Activated CD8-positive, alpha-beta T cell treated with anti-CD3 and anti-CD28 coated beads for 36 hours (primary cell): ENCODE measurements at regions not wholly inside any gene's neighbourhood (a gene's known extent, or its start where the extent isn't known, plus 50 kb on each side); places are given as distances from the start of the nearest gene placed in this dataset.

Experiments used
- ATAC-seq: fragments of 200-7000 bp; cut with Tn5 transposase; one replicate; pipeline ENCODE4 v1.10.0; 2021; ENCODE audit warnings: mild to moderate bottlenecking, moderate library complexity
- CTCF ChIA-PET: fragments of 350-600 bp; sonication (Branson Sonifier 250); formaldehyde crosslinking; loops from one replicate; lab custom pipeline; 2021; ENCODE audit warnings: antibody characterized with exemption; lab: Charles Lee
- POLR2A ChIA-PET: fragments of 350-600 bp; sonication (Branson Sonifier 250); formaldehyde crosslinking; loops from one replicate; lab custom pipeline; 2021; ENCODE audit warnings: antibody characterized with exemption; lab: Charles Lee
- DNase-seq: peaks from one replicate; pipeline ENCODE4 v3.0.0-alpha.2; 2020
- H3K27ac Mint-ChIP-seq: one replicate; pipeline ENCODE4 v1.8.0; 2021; ENCODE audit warnings: mild to moderate bottlenecking, mixed read lengths
- H3K27me3 Mint-ChIP-seq: one replicate; pipeline ENCODE4 v1.8.0; 2021; ENCODE audit warnings: mixed read lengths
- H3K36me3 Mint-ChIP-seq: one replicate; pipeline ENCODE4 v1.8.0; 2021; ENCODE audit warnings: low read depth, mixed read lengths
- H3K4me1 Mint-ChIP-seq: one replicate; pipeline ENCODE4 v1.8.0; 2021; ENCODE audit warnings: low read depth, mixed read lengths
- H3K4me3 Mint-ChIP-seq: one replicate; pipeline ENCODE4 v1.8.0; 2021; ENCODE audit warnings: mild to moderate bottlenecking, moderate library complexity, mixed read lengths
- H3K9me3 Mint-ChIP-seq: one replicate; pipeline ENCODE4 v1.8.0; 2021; ENCODE audit warnings: mixed read lengths
- intact Hi-C: fragments of 100-400 bp; cut with micrococcal nuclease; formaldehyde crosslinking; loops from one replicate; pipeline ENCODE4 v1.10.0; 2022
- TF ChIP-seq, protein P1 (sequence below): fragments of 200-600 bp; IDR thresholded peaks from one replicate; pipeline ENCODE4 v1.8.0; 2022; ENCODE audit warnings: antibody characterized with exemption, mild to moderate bottlenecking

DNA sequence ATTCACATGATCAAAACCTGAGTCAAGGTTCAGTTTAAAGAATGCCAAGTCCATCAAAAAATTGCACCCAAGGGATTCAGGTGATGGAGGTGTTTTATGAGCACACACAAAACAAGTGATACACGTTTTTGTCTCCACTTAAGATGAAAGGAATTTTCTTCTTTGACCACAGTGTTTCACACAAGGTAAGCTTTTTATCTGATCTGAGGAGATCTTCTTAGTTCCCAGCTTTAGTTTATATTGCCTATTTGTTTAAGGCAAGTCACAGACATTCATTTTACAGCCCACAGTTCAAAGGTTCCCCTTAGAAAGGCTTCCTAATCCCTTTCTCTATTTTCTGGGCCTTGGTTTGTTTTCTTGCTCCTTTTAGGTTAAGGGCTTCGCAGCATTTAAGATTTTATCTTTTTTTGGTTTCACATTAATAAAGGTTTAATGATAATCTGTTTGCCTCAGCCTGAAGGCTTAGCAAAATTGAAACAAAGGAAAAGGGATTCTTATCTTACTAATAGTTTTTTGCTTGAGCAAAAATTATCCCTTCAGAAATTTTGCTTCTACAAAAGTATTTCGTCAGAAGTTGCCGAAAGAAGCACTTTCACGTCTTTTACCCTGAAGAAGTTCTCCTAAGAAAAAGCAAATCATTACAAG lies 420.5 kb upstream of the NAALADL2 start:
- no peak overlapping the region for H3K4me3 Mint-ChIP-seq
- ATAC-seq (no peak), DNase-seq (no peak)
- H3K4me1 Mint-ChIP-seq = peaks cover 12% of the 10 kb centered on the region
- H3K27ac Mint-ChIP-seq = no peak overlapping the region
- no peaks in the 10 kb centered on the region for H3K36me3 Mint-ChIP-seq
- POLR2A ChIA-PET = no interaction called here
- H3K27me3 Mint-ChIP-seq = peaks cover 21% of the 10 kb centered on the region
- intact Hi-C loops = no loop called here
- TF ChIP-seq, protein P1, sequence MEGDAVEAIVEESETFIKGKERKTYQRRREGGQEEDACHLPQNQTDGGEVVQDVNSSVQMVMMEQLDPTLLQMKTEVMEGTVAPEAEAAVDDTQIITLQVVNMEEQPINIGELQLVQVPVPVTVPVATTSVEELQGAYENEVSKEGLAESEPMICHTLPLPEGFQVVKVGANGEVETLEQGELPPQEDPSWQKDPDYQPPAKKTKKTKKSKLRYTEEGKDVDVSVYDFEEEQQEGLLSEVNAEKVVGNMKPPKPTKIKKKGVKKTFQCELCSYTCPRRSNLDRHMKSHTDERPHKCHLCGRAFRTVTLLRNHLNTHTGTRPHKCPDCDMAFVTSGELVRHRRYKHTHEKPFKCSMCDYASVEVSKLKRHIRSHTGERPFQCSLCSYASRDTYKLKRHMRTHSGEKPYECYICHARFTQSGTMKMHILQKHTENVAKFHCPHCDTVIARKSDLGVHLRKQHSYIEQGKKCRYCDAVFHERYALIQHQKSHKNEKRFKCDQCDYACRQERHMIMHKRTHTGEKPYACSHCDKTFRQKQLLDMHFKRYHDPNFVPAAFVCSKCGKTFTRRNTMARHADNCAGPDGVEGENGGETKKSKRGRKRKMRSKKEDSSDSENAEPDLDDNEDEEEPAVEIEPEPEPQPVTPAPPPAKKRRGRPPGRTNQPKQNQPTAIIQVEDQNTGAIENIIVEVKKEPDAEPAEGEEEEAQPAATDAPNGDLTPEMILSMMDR = no peak
- CTCF ChIA-PET = no interaction called here
- no peaks in the 10 kb centered on the region for H3K9me3 Mint-ChIP-seq

GRCh38 chr3:174439331-174440252 lies 419.5 kb upstream of the NAALADL2 start:
- intact Hi-C loops = no loop called here
- ChIA-PET CTCF (interaction anchor here (1.1 kb wide), 1 partner anchor 18 kb away, joined by 3 read pairs; no protein-coding TSS in a partner anchor), POLR2A (no interaction called here)
- Mint-ChIP-seq H3K36me3 (no peaks in the 10 kb centered on the region), H3K9me3 (no peaks in the 10 kb centered on the region), H3K4me1 (peaks cover 12% of the 10 kb centered on the region), H3K27ac (no peak overlapping the region), H3K27me3 (peaks cover 21% of the 10 kb centered on the region), H3K4me3 (peak overlapping the region; percentile 70)
- DNase-seq = no peak
- TF ChIP-seq, protein P1 = no peak
- ATAC-seq = no peak

GRCh38 chr3:174440253-174440701 lies 418.9 kb upstream of the NAALADL2 start:
- DNase-seq (no peak), ATAC-seq (no peak)
- peaks cover 21% of the 10 kb centered on the region for H3K27me3 Mint-ChIP-seq
- H3K9me3 Mint-ChIP-seq = no peaks in the 10 kb centered on the region
- TF ChIP-seq, protein P1 = no peak
- no peaks in the 10 kb centered on the region for H3K36me3 Mint-ChIP-seq
- H3K4me3 Mint-ChIP-seq = peak overlapping the region; percentile 70
- intact Hi-C loops = no loop called here
- CTCF ChIA-PET = interaction anchor here (1.1 kb wide), 1 partner anchor 18 kb away, joined by 3 read pairs; no protein-coding TSS in a partner anchor
- H3K27ac Mint-ChIP-seq = no peak overlapping the region
- H3K4me1 Mint-ChIP-seq = peaks cover 12% of the 10 kb centered on the region
- POLR2A ChIA-PET = no interaction called here

DNA sequence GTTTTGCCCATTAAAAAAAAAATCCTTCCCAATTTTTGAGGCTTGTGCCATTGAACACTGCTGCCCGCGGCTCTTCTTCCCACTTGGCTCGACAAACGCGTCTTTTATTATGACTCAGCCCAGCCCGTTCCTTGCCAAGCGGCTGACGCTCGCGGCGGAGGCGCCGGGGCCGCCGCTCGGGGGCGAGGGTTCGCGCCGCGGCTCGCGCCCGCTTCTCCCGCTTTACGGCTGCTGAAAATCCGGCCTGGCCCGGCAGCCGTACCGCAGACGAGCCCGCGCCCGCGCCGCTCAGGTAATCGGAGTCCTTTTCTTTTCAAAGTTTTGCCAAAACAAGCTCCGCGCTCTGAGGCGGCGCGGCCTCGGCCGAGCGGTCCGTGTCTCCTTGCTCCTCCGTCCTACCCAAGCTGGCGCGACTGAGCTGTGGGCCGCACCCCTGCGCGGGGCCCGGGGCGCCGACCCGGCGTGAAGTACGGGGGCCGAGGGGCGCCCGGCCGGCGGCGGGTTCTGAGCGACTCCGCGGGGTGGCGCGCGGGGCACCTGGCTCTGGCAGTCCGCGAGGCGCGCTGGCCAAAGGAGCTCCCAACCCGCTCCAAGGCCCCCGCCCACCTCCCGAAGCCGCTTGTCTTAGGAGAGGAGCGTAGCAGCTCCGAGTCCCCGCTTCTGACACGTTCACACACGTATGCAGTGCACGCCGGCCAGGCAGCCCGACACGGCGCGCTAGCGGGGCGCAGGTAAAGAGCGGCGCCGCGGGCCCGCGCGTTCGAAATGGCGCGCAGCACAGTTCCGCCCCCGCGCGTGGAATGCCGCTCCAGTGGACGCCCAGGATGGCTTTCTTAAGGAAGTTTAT lies 418.2 kb upstream of the NAALADL2 start:
- DNase-seq (peak; percentile 71), ATAC-seq (peak; percentile 84)
- Mint-ChIP-seq H3K27ac (peak overlapping the region; percentile 66), H3K36me3 (no peaks in the 10 kb centered on the region), H3K4me3 (peak overlapping the region; percentile 70), H3K4me1 (peaks cover 12% of the 10 kb centered on the region), H3K9me3 (no peaks in the 10 kb centered on the region), H3K27me3 (peaks cover 21% of the 10 kb centered on the region)
- ChIA-PET POLR2A (no interaction called here), CTCF (interaction anchor here (1.1 kb wide), 1 partner anchor 17 kb away, joined by 3 read pairs; no protein-coding TSS in a partner anchor)
- TF ChIP-seq, protein P1 = no peak
- intact Hi-C loops = no loop called here
